KMS-11 (cell line): ENCODE measurements at regions not wholly inside any gene's neighbourhood (a gene's known extent, or its start where the extent isn't known, plus 50 kb on each side); places are given as distances from the start of the nearest gene placed in this dataset.

ENCODE experiments used
- H2AFZ ChIP-seq: fragments of 200-600 bp; sonication (generic); 2 replicates; pipeline ENCODE4 v1.6.1; 2016; ENCODE audit warnings: antibody characterized with exemption, mixed run types, low read depth
- H3K27ac ChIP-seq: fragments of 200-600 bp; sonication (generic); 2 replicates; pipeline ENCODE4 v1.6.1; 2016; ENCODE audit warnings: mild to moderate bottlenecking, mixed run types
- H3K27me3 ChIP-seq: fragments of 200-600 bp; sonication (generic); 2 replicates; pipeline ENCODE4 v1.6.1; 2017; ENCODE audit warnings: mild to moderate bottlenecking, low read depth, mixed run types, moderate library complexity; ENCODE audit not compliant: insufficient read depth
- H3K36me3 ChIP-seq: fragments of 200-600 bp; sonication (generic); 2 replicates; pipeline ENCODE4 v1.6.1; 2017; ENCODE audit warnings: mild to moderate bottlenecking, mixed run types; ENCODE audit not compliant: insufficient read depth
- H3K4me1 ChIP-seq: fragments of 200-600 bp; sonication (generic); 2 replicates; pipeline ENCODE4 v1.6.1; 2016; ENCODE audit warnings: mild to moderate bottlenecking, low read depth, mixed run types; ENCODE audit not compliant: poor library complexity, severe bottlenecking
- H3K4me2 ChIP-seq: fragments of 200-600 bp; sonication (generic); 2 replicates; pipeline ENCODE4 v1.7.0; 2016; ENCODE audit warnings: mild to moderate bottlenecking, mixed run types
- H3K4me3 ChIP-seq: fragments of 200-600 bp; sonication (generic); IDR thresholded peaks from 2 replicates; pipeline ENCODE4 v1.6.1; 2017; ENCODE audit warnings: low read depth, low read length, mixed read lengths; ENCODE audit not compliant: insufficient read depth
- H3K79me2 ChIP-seq: fragments of 200-600 bp; sonication (generic); 2 replicates; pipeline ENCODE4 v1.6.1; 2016; ENCODE audit warnings: low read depth, mixed run types; ENCODE audit not compliant: insufficient read depth
- H3K9ac ChIP-seq: fragments of 200-600 bp; sonication (generic); 2 replicates; pipeline ENCODE4 v1.6.1; 2016; ENCODE audit warnings: mild to moderate bottlenecking, mixed run types
- H4K20me1 ChIP-seq: fragments of 200-600 bp; sonication (generic); 2 replicates; pipeline ENCODE4 v1.6.1; 2016; ENCODE audit warnings: mild to moderate bottlenecking, mixed run types; ENCODE audit not compliant: insufficient read depth
- TF ChIP-seq, protein P1 (sequence below): fragments of 200-600 bp; sonication (generic); conservative IDR thresholded peaks from 2 replicates; pipeline ENCODE4 v1.6.1; 2017; ENCODE audit warnings: low read depth, mild to moderate bottlenecking, antibody characterized with exemption, low read length, moderate library complexity, mixed read lengths

DNA sequence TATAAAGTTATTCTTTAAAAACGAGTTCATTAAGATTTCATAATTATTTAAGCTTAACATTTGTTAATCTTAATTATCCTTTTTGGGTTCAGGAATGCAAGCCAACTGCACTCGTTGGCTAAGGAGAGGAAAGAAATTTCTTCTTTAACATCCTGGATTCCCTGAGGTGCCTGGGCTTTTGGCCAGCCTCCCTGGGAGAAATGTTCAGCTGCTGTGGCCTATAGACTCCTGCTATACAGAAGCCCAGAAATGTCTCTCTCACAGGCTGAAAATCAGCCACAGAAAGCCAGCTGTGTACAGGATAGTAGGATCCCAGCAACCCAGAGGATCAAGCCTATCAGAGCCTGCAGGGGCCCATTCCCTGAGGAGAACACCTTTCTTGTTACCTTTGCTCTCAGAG is 430.3 kb downstream of the XIRP2 start:
- Histone ChIP-seq H3K4me1 (no peaks in the 10 kb centered on the region), H2AFZ (no peak overlapping the region), H3K4me2 (no peak overlapping the region), H3K4me3 (no peak overlapping the region), H3K9ac (no peak overlapping the region), H3K27ac (no peak overlapping the region), H3K79me2 (no peaks in the 10 kb centered on the region), H3K36me3 (no peaks in the 10 kb centered on the region), H3K27me3 (no peaks in the 10 kb centered on the region; the same call in 1 of the 2 replicates), H4K20me1 (no peaks in the 10 kb centered on the region)
- TF ChIP-seq, protein P1, sequence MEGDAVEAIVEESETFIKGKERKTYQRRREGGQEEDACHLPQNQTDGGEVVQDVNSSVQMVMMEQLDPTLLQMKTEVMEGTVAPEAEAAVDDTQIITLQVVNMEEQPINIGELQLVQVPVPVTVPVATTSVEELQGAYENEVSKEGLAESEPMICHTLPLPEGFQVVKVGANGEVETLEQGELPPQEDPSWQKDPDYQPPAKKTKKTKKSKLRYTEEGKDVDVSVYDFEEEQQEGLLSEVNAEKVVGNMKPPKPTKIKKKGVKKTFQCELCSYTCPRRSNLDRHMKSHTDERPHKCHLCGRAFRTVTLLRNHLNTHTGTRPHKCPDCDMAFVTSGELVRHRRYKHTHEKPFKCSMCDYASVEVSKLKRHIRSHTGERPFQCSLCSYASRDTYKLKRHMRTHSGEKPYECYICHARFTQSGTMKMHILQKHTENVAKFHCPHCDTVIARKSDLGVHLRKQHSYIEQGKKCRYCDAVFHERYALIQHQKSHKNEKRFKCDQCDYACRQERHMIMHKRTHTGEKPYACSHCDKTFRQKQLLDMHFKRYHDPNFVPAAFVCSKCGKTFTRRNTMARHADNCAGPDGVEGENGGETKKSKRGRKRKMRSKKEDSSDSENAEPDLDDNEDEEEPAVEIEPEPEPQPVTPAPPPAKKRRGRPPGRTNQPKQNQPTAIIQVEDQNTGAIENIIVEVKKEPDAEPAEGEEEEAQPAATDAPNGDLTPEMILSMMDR: no peak

DNA sequence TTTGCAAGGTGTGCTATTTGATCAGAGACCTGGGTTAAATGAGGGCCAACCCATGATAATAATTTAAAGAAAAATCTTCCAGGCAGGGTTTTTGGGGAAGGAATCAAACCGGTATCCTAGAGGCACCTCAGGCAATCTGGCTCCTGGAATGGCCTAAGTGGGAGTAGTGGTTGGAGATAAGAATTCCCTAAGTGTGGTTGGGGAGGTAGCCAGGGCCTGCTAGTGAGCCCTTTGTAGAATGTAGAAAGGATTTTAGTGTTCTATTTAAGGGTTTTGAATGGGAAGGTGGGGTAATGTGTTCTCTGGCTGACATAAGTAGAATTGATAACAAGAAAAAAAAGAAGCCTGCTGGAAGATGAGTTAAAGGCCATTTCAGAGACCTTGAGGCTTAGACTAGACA is 422.2 kb downstream of the XIRP2 start:
- TF ChIP-seq, protein P1: no peak
- Histone ChIP-seq H3K36me3 (no peaks in the 10 kb centered on the region), H3K4me2 (no peak overlapping the region), H3K9ac (no peak overlapping the region), H3K27me3 (no peaks in the 10 kb centered on the region), H3K79me2 (no peaks in the 10 kb centered on the region), H3K4me1 (no peaks in the 10 kb centered on the region), H3K4me3 (no peak overlapping the region), H3K27ac (no peak overlapping the region), H2AFZ (no peak overlapping the region), H4K20me1 (no peaks in the 10 kb centered on the region)
